ENCODE measurements at regions not wholly inside any gene's neighbourhood (a gene's known extent, or its start where the extent isn't known, plus 50 kb on each side); places are given as distances from the start of the nearest gene placed in this dataset.

GRCh38 chr6:78398292-78398691 lies 469.1 kb upstream of the IRAK1BP1 start:
- TF ChIP-seq CTCF (IDR thresholded peaks at IDR 0.05; ENCODE audit: low read depth, low read length), result no peak
- TF ChIP-seq EZH2phosphoT487 (IDR thresholded peaks at IDR 0.05; ENCODE audit: low read depth), result no peak
